Activated CD8-positive, alpha-beta memory T cell treated with anti-CD3 and anti-CD28 coated beads for 36 hours (primary cell): ENCODE measurements at regions not wholly inside any gene's neighbourhood (a gene's known extent, or its start where the extent isn't known, plus 50 kb on each side); places are given as distances from the start of the nearest gene placed in this dataset.
"Not testable (repeated sequence)": the region's sequence is repeated elsewhere in the genome, so short reads cannot be mapped to it uniquely, and the experiment has no call there.

Experiments used
- CTCF ChIA-PET: fragments of 350-600 bp; sonication (Branson Sonifier 250); formaldehyde crosslinking; loops from one replicate; lab custom pipeline; 2021; ENCODE audit warnings: antibody characterized with exemption; lab: Charles Lee
- POLR2A ChIA-PET: fragments of 350-600 bp; sonication (Branson Sonifier 250); formaldehyde crosslinking; loops from one replicate; lab custom pipeline; 2021; ENCODE audit warnings: antibody characterized with exemption; lab: Charles Lee

GRCh38 chr4:85018983-85019382 is 52.5 kb upstream of the WDFY3 start:
- CTCF ChIA-PET, result no interaction called here
- POLR2A ChIA-PET, result no interaction called here

DNA sequence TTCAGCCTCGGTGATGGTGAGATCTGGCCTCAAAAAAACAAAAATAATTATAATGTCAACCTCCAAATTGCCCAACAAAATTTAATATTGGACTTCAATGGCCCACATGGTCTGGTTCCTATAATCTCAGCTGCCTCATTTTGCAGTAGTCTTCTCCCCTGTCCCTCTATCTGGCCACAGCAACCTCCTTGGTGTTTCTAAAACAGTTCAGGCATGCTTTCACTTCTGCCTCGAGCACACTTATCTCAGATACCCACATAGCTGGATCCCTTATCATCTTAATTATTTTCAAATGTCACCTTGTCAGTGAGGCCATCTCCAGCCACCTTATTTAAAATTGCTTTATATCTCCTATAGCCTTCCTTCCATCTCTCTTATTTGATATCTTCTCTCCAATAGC is 52.9 kb upstream of the WDFY3 start:
- CTCF ChIA-PET, result no interaction called here
- POLR2A ChIA-PET, result no interaction called here

DNA sequence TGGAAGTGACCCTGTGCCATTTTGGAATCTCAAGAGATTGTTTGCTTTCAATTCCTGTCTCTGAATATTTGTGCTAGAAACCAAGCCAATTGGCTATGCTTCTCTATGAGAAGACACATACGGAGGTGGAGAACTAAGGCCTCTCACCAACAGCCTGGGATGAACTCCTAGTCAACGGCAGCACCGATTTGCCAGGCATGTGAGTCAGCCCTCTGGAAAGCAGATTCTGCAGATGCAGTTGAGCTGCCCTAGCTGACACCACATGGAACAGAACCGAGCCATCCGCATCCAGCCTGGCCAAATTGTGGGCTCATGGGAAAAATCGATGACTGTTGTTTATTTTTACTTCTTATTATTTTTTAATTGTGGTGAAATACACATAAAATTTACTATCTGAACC is 58.2 kb upstream of the WDFY3 start:
- CTCF ChIA-PET, result no interaction called here

GRCh38 chr4:85028910-85029309 is 62.4 kb upstream of the WDFY3 start:
- POLR2A ChIA-PET, result no interaction called here
- CTCF ChIA-PET, result no interaction called here

More for the DNA sequence above, 58.2 kb upstream of the WDFY3 start:
- POLR2A ChIA-PET, result no interaction called here

- ChIA-PET POLR2A (no interaction called here), CTCF (no interaction called here)
Observed at GRCh38 chr4:85029453-85029852, 63.0 kb upstream of the WDFY3 start.

DNA sequence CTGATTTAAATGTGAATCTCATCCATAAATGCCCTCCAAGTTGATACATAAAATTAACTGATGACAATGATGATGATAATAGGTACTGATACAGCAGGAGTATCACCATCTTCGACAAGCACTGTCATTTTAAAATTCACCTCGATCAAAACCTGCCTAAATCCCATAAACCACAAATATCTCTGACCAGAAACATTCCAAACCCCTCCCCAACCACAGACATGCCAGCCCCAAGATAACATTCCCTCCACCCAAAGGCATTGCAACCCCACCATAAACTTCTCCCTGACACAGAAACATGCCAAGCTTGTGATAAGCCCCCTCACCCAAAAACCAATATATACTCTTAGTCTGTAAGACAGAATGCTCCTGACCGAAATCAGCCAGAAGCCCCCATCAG is 63.7 kb upstream of the WDFY3 start:
- CTCF ChIA-PET, result no interaction called here
- POLR2A ChIA-PET, result no interaction called here

DNA sequence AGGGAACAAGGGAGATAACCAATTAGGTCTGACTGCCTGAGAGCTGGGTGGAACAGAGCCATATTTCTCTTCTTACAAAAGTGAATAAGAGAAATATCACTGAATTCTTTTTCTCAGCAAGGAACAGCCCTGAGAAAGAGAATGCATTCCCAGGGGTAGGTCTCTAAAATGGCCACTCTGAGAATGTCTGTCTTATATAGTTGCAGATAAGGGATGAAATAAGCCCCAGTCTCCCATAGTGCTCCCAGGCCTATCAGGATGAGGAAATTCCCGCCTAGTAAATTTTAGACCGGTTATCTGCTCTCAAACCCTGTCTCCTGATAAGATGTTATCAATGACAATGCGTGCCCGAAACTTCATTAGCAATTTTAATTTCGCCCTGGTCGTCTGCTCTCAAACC is 67.3 kb upstream of the WDFY3 start:
- CTCF ChIA-PET, result not testable (repeated sequence)

GRCh38 chr4:85039526-85039925 is 73.0 kb upstream of the WDFY3 start:
- POLR2A ChIA-PET, result no interaction called here
- CTCF ChIA-PET, result no interaction called here

More for the DNA sequence above, 67.3 kb upstream of the WDFY3 start:
- POLR2A ChIA-PET, result not testable (repeated sequence)

GRCh38 chr4:85043812-85044496 is 77.5 kb upstream of the WDFY3 start:
- POLR2A ChIA-PET, CTCF ChIA-PET: not testable (repeated sequence)

- POLR2A ChIA-PET, result no interaction called here
- CTCF ChIA-PET, result no interaction called here
Observed at GRCh38 chr4:85050736-85051135, 84.2 kb upstream of the WDFY3 start.

DNA sequence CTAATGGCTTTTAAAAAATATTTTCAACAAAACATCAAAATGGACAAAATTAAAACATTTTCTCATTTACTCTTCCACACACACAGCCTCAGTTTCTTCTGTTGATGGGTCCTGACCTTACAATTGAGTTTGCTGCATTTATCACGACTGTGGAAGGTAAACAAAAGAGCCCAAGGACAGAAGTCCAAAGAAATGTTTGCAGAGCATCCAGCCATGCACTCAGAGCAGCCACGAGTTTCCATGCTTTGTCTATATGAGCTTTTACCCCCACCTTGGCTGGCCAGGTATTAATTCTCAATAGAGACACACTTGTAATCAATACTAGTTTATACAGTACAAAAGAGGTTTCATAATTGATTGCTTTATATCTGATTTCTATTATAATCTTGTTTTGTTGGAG is 85.0 kb upstream of the WDFY3 start:
- CTCF ChIA-PET, result no interaction called here
- POLR2A ChIA-PET, result no interaction called here

- POLR2A ChIA-PET, CTCF ChIA-PET: not testable (repeated sequence)
Observed at GRCh38 chr4:85054925-85055324, 88.4 kb upstream of the WDFY3 start.

DNA sequence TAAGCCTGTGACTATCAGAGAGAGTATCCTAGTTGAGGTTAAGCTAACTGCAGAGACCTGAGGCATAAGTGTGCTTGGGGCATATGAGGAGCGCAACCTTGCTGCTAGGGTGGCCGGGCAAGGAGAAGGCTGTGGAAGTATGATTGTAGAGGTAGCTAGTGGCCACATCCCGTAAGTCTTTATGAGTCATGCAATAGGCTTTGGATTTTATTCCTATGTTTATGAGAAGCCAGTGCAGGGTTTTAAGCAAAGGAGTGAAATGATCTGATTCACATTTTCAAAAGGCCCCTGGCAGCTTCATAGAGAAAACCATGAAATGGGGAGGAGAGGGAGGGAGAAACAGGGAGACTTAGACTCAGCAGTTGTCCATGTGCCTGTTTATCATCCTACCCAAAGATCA is 92.1 kb upstream of the WDFY3 start:
- ChIA-PET CTCF (no interaction called here), POLR2A (no interaction called here)

GRCh38 chr4:85061974-85062373 is 95.5 kb upstream of the WDFY3 start:
- ChIA-PET POLR2A (no interaction called here), CTCF (no interaction called here)

GRCh38 chr4:85062466-85062865 is 96.0 kb upstream of the WDFY3 start:
- POLR2A ChIA-PET, result no interaction called here
- CTCF ChIA-PET, result no interaction called here

- CTCF ChIA-PET, result no interaction called here
Observed at GRCh38 chr4:85067342-85067741, 100.9 kb upstream of the WDFY3 start.

GRCh38 chr4:85078016-85078415 is 111.5 kb upstream of the WDFY3 start:
- ChIA-PET POLR2A (no interaction called here), CTCF (no interaction called here)

More at GRCh38 chr4:85067342-85067741, 100.9 kb upstream of the WDFY3 start:
- POLR2A ChIA-PET, result no interaction called here

DNA sequence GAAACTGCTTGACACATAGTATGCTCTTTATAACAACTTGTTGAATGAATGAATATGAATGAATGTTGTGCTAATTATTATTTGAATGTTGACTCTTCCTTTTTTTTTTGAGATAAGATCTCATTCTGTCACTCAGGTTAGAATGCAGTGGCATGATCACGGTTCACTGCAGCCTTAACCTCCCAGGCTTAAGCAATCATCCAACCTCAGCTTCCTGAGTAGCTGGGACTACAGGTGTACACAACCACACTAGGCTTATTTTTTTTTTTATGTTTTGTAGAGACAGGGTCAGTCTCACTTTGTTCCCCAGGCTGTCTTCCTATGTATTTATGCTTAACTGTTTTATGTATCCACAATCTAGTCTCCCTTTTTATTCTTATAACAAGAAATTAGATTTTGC is 114.7 kb upstream of the WDFY3 start:
- ChIA-PET CTCF (no interaction called here), POLR2A (no interaction called here)

DNA sequence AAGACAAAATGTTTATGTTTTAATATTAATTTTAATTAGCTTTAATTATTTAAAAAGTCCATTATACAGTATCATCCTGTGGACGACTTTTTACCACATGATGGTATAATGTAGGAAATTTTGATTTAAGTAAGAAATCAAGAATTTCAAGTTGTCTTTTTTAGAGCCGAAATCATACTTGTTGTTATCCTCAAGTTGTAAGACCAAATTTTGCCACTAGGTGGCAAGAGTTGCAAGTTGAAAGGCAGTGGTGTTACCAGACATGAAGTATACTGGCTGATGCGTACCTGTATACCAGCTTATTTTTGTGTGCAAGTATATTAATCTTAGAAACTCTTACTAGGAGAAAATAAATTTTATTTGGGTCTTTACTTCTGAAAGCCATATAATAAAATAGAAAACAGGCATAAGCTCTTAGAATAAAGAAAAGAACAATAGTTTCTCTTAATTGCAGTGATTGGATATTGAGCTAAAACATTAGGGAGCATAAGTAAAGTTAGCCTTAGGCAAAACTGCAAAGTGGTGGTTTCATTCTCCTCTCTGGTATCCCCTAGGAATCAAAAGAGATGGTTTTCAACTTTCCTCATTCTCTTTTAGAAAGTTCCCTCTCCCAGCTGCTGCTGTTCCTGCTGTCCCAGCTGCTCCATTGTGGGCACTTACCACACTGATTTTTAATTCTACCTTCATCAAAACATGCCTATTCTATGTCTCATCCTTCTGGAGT is 118.0 kb upstream of the WDFY3 start:
- POLR2A ChIA-PET, result no interaction called here
- CTCF ChIA-PET, result interaction anchor here (1.6 kb wide), 1 partner anchor 9 kb away, joined by 3 read pairs; no protein-coding TSS in a partner anchor

- ChIA-PET POLR2A (no interaction called here), CTCF (no interaction called here)
Observed at GRCh38 chr4:85086721-85087120, 120.2 kb upstream of the WDFY3 start.

GRCh38 chr4:85092536-85092935 is 126.0 kb upstream of the WDFY3 start:
- ChIA-PET CTCF (no interaction called here), POLR2A (no interaction called here)
